Stimulated activated CD4-positive, alpha-beta T cell treated with anti-CD3 and anti-CD28 coated beads, Interleukin-12 subunit alpha, Interleukin-12 subunit beta, amount 100 ng/mL, for 24 hours (primary cell): ENCODE measurements at regions not wholly inside any gene's neighbourhood (a gene's known extent, or its start where the extent isn't known, plus 50 kb on each side); places are given as distances from the start of the nearest gene placed in this dataset.
"Not testable (repeated sequence)": the region's sequence is repeated elsewhere in the genome, so short reads cannot be mapped to it uniquely, and the experiment has no call there.

ENCODE experiments used
- DNase-seq, 2 experiments: peaks; one replicate each; pipeline ENCODE4 v3.0.0-alpha.2; 2020; ENCODE audit warnings: low read depth in 2 of 2

- no peak for DNase-seq
These were observed 294.6 kb downstream of the TRIML1 start for GRCh38 chr4:188433741-188434315.

- DNase-seq = no peak
These were observed 295.4 kb downstream of the TRIML1 start for GRCh38 chr4:188434643-188435042.

- no peak for DNase-seq
These were observed 296.1 kb downstream of the TRIML1 start for GRCh38 chr4:188435381-188435780.

- no peak for DNase-seq
These were observed 298.3 kb downstream of the TRIML1 start for GRCh38 chr4:188437535-188437934.

- not testable (repeated sequence) for DNase-seq
These were observed 299.2 kb downstream of the TRIML1 start for GRCh38 chr4:188438391-188438824.

- no peak for DNase-seq
These were observed 300.5 kb downstream of the TRIML1 start for GRCh38 chr4:188439641-188440311.

- no peak for DNase-seq
These were observed 305.3 kb downstream of the TRIML1 start for GRCh38 chr4:188444500-188444899.

- not testable (repeated sequence) for DNase-seq
These were observed 309.8 kb downstream of the TRIML1 start for GRCh38 chr4:188448996-188449395.

- no peak for DNase-seq
These were observed 311.3 kb downstream of the TRIML1 start for GRCh38 chr4:188450571-188450970.

- no peak for DNase-seq
These were observed 312.9 kb downstream of the TRIML1 start for GRCh38 chr4:188452097-188452496.

- DNase-seq = no peak
These were observed 315.3 kb downstream of the TRIML1 start for GRCh38 chr4:188454575-188454974.

- DNase-seq = no peak
These were observed 316.0 kb downstream of the TRIML1 start for GRCh38 chr4:188455062-188455752.

- DNase-seq = no peak
These were observed 320.1 kb downstream of the TRIML1 start for GRCh38 chr4:188459381-188459780.

GRCh38 chr4:188463909-188464308, 324.7 kb downstream of the TRIML1 start:
- DNase-seq = no peak

- no peak for DNase-seq
These were observed 326.8 kb downstream of the TRIML1 start for GRCh38 chr4:188466001-188466400.

- DNase-seq = no peak
These were observed 345.0 kb downstream of the TRIML1 start for GRCh38 chr4:188484256-188484655.

GRCh38 chr4:188485906-188486305, 346.7 kb downstream of the TRIML1 start:
- no peak for DNase-seq

GRCh38 chr4:188492886-188493285, 353.6 kb downstream of the TRIML1 start:
- no peak for DNase-seq

GRCh38 chr4:188495169-188495568, 355.9 kb downstream of the TRIML1 start:
- DNase-seq = no peak

- no peak for DNase-seq
These were observed 372.2 kb downstream of the TRIML1 start for GRCh38 chr4:188511431-188511830.

- DNase-seq = no peak
These were observed 393.5 kb downstream of the TRIML1 start for GRCh38 chr4:188532751-188533150.

- no peak for DNase-seq
These were observed 395.1 kb downstream of the TRIML1 start for GRCh38 chr4:188534297-188534696.

- no peak for DNase-seq
These were observed 395.7 kb downstream of the TRIML1 start for GRCh38 chr4:188534917-188535316.
